GM21390 (cell line): ENCODE measurements at regions not wholly inside any gene's neighbourhood (a gene's known extent, or its start where the extent isn't known, plus 50 kb on each side); places are given as distances from the start of the nearest gene placed in this dataset.

Experiments
- ATAC-seq: cut with Tn5 transposase; IDR thresholded peaks from one replicate; pipeline ENCODE4 v1.9.1; 2021; ENCODE audit not compliant: unreplicated experiment

DNA sequence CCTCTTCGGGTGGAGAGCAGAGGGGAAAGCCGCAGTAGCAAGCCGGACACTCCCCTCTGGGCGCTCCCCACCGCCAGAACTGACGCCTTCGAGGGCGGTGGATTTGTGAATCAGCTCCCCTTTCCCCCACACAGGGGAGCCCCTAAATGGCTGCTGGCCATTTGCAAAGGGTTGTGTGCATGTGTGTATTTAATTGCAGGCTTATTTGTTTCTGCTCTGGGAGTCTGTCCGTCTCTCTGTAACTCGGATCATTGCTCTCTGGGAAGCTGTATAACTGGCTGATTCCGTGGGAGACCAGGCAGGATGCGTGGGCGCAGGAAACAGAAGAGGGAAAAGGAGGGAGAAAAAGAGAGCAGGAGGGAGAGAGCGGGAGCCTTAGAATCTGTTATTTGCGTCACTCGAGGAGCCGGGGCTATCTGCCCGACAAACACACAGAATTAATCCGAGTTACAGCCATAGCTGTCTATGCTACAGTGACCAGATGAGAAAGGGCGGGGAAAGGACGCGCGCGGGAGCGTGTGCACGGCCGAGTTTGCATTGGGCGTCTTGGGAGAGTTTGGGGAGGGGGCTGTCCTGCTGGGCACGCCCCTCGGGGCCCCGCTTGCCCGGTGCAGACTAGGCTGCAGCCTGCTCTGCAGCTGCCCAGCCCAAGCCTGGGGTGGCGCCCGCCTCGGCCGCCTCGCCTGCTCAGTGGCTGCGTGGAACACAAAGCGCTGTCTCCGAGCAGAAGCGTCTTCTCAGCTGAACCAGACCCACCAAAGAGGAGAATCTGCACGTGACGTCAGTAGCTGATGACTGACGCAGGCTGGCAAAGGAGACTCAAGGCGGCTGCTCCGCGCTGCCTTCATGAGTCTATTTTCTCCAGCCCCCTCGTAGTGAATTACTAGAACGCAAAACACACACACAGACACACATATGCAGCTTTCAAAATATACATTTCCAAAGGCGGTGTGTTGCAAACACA is 105.3 kb upstream of the HSD17B12 start:
- ATAC-seq = no peak

DNA sequence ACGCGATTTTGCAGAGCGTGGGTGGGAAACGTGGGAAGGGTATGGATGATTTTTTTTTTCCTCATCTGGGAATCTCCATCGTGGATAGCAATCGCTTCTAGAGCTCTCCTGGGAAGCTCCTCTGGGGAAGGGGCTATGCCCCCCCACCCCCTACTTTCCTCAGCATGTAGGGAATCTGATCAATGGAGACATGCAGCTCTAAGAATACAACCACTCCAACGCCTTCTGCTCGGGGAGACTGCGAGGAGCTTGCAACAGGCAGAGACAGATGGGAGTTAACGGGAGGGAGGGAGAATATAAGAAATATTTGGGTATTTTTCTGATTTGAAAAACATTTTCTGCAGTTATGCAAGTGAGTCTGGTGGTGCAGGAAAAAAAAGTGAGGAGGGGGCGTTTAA is 104.6 kb upstream of the HSD17B12 start:
- no peak for ATAC-seq

DNA sequence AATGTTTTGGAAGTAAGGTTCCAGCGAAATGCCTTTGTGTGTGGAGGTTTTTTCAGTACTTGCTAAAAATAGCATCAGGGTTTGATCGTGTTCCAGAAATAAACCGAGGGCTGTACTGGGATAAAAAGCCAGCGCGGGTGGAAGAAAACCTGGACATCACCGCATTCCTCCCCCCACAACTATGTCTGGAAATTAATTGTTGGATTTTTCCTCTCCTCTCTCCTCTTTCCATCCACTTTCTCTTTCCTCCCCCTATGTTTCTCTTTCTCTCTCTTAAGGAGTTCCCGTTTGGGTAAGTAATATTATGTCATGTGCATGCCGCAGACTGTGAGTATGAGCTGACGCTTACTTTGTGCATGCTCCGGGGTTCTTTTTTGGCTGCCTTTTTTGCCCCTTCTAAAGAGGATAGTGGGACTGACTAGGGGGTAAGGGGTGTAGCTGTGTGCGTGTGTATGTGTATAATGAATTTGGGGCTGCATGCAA is 104.2 kb upstream of the HSD17B12 start:
- ATAC-seq = no peak

DNA sequence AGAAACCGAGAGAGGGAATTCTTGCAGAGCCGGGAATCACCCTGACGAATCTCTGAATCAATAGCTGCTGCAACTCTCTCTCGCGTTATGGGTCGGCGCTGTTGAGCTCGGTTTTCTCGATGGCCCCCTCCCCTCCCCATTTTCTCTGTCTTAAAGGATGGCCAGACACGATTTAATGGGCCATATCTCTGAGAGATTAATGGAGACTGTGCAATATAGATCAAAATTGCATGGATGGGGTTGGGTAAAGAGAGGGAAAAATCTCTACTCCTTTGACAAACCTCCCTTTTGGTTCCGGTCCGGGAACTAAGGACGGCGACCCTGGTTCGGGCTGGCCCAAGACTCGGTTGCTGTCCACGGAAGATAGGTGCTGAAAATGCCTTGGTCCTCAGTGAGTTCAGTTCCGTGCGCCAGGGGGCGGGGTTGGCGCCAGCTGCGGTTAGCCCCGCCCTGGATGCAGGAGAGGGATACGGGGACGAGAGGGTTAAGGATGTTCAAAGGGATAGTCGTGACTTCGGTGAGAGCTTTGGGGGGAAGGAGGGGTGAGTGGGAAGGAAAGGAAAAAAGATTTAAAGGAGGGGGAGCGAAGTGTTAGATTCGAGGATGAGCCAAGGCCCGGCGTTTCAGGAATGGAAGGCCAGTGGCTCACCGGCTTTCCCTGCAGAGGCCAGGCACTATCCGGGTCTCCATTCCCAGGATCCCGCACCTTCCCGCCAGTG is 103.6 kb upstream of the HSD17B12 start:
- ATAC-seq = no peak

DNA sequence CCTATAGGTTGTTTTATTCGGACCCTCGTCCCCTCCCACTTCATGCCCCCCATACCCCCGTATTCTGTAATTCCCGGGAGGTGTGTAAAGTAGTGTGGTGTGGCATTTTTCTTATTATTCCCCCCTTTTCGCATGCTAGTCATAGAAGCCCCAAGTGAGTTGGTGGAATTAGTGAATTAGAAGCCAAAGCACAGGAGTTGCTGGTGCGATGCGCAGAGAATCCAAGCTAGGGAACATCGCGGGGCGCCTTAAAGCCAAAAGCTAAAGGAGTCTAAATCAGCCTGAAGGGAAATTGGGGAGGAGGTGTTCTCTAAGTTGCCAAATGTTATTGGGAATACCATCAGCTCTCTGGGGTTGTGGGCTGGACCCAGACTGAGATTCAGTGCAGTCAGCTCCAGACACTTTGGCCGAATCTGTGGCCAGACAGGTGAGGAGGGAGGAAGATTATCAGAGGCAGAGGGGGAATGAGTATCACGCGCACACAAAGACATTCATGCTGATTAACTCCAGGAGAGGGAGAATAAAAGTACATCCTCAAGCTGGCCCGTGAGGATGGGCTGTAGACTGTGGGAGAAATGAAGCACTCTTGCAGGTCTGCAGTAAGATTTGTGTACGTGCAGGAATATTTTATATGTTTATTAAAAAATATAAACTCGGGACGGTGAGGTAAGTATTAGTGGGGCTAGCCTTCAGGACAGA is 102.8 kb upstream of the HSD17B12 start:
- ATAC-seq = no peak

DNA sequence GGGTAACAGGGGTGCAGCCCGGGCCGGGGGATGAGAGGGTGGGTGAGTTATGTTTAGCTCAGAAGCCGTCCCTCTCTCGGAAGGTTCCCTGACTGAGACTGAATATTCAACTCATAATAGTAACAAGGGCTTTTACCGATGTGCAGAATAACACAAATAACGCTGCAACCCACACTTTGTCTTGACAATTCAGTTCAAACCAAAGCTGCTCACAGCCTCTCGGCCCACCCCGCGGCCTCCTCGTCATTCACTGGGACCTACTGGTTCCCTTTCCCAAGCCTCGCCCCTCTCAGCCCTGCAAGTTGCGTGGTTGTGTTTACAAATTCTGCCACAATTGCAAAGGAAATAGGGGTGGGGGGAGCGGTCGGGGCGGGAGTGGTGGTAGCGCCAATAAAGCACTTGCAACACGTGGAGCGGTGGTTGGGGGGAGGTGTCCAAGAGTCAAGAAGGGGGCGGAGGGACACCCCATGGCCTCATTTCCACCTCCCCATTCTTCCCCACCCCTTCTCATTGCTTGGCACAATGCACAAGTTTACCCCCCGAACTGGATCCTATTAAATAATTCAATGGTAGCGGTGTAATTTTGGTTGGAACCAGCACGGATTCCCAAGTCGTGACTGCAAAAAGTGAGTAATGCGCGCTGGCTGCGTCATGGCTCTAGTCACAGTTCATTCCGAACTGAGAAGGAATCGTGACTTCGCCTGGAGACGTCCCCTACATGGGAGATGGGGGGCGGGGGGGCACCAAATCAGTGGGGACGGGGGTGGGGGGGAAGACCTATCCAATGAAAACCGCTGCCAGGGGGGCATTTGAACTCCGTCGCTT is 102.0 kb upstream of the HSD17B12 start:
- ATAC-seq = no peak

DNA sequence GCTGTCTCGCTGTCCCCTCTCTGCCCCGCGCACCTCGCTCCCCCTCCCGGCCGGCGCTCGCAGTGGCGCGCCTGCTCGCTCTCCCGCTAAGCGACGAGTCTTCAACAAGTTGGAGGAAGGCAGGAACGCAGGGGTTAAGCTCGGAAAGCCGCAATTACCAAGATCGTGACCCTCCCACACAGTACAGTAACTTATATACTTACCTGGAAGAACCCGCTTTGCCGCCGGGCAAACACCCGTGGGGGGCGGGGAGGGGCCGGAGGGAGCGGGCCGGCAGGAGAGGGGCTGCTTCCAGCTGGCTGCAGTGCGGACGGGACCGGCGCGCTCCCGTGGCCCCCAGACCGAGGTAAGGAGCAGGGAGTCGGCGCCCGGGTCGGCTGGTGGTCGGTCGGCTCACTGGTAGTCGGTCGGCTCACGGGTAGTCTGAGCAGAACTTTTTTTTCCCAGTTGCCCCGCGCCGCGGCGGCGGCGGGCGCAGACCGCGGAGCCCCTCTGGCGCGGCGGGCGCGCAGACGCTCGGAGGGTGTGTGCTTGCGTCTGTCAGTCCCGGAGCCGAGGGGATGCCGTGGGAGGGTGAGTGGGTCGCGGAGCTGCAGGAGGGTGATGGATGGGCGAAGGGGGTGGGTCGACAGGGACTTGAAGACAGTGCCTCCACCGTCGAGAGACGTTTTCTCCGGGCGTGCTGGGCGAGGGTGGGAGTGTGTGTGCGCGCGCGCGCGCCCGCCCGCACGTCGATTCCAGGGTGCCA is 101.2 kb upstream of the HSD17B12 start:
- ATAC-seq = no peak

DNA sequence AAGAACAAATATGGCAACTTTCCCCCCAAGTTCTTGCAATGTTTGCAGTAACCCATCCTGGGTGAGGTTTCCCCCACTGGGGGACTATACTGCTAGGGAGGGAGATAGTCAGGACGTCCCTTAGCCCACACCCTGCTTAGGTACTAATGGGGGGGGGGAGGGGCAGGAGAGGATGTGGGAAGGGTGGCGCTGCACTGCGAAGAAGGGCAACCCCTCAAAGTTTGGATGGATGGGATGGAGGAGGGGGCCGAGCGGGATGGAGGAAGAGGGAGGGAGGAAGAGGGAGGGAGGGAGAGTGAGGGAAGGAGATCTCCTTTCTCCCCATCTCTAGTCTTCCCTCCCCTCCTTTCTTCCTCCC is 100.6 kb upstream of the HSD17B12 start:
- ATAC-seq = no peak

DNA sequence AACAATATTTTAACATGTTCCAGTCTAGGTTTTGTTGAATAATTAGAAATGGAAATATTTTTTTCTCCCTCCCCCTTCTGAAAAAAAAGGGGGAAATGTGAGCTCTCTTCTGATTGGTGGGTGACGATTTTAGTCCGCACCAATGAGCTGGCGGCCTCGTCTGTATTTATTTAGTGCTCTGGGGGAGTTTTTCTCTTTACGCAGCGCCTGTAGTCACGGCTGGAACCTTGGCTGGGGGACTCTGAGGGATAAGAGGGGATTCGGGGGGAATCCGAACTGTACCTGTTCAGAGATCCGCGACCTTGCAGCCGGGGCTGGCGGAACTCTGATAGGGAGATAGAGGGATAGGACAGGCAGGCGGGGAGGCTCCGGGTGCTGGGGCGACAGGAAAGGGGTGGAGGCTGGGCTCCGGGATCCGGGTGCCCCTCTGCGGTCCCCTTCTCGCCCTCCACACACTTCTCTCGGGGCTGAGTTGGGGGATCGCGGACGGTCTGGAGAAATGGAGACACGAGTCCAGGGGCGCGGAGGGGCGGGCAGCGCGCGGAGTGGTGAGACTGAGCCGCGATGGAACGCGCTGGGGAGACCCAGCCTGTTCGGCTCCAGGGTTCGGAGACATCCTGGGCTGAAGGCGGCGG is 99.7 kb upstream of the HSD17B12 start:
- ATAC-seq = no peak

DNA sequence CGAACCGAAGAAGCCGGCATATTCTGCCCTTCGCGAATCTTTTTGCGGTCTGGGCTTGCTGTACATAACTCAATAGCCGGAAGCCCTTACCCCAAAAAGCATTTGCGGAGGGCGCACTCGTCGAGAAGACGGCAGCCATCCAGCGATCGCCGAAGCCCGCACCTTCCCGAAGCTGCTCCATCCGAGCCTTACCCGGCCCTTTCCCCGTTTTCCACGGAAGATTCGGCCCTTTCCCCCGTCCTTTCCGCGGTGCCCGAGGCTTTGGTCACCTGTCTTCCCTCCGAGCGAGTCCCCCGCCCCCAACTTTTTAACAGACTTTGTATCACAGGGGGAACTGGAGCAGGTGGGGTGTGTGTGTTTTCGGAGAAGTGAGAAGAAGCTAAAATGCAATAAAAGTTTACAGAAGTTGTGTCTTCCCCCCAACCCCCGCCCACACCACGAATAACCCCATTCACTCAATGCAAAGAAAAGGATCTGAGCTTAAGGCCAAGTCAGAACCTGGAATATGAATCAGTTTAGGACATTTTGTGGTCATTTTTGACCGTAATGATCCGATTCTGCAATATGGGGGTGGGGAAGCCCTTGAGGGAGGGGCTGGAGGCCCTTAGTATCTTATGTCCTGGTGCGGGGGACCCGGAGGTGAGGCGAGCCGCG is 99.0 kb upstream of the HSD17B12 start:
- no peak for ATAC-seq

DNA sequence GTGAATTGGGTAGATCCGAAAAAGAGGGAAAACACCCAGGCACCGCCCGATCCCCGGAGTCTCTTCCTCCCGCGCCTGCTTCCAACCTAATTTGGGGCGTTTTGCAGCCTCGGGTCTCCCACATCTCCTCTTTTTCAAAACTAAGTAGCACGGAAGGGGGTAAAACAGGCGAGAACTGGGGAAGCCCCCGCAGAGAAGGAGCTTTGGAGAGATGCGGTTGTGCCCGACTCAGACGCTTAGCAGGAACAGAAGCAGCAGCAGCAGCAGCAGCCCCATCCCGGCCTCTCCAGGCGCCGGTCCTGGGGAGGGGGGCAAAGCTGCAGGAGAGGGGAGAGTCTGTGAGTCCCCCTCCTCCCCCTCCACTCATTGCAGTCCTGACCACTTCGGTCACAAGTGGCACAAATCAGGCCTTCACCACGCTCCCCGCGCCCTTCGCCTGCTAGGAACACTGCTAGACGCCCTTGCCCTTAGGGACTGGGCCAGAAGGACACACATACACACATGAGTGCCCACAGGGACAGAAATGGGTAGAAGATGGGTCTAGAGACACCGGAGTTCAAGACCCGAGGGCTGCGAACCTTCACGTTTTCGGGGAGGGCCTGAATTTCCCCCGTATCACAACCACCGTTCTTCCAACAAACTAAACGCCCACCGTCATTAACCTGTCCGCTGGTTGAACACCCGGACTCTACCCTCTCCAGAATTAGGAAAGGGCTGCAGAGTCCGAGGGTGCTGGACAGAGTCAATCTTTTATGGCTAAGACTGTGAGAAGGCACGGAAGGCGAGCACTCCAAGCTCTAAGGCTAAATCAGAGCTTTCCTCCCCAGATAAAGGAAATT is 98.3 kb upstream of the HSD17B12 start:
- no peak for ATAC-seq

DNA sequence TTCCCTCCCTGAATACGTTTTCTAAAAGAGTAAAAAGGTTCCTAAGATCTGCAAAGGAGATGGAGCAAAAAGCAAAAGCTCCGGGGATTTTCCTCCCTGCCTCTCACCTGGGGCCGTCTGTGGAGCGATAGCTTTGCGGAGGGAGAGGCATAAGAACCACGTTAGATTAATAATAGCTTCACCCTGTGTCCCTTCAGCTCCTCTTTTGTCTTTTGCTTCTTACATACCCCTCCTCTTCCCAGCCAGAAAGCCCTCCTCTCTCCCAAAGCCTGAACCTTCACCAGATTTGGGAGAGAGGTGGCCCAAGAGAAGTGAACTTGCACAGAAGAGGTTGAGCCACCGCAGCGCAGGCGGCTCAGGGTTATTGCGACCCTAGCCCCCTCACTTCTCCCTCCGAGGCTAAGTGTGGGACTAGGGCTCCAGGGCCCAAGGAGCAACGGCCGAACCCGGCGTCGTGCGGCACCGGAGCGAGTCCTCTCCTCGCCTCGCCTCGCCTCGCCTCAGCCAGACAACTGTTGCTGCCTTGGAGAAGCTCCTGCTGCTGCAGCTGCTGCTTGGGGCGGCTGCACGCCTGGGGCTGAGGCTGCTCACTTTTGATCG is 97.6 kb upstream of the HSD17B12 start:
- ATAC-seq = no peak

DNA sequence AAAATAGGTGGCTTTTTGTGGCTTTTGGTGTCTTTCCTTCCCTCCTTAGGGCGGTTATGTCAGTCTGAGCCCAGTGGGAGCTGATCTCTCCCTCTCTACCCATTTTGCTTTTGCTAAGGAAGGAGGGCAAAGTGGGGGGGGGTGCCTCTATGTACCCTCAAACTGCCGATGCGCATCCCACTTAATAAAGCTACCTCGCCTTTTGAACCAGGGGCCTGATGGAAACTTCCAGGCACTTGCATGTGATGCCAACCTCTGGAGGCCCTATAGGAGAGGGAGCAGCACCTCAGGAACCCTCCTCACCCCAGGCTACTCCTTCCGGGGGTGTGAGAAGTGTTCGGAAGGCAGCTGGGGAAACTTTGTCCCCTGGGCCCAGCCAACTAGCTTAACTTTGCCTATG is 97.0 kb upstream of the HSD17B12 start:
- ATAC-seq = no peak

DNA sequence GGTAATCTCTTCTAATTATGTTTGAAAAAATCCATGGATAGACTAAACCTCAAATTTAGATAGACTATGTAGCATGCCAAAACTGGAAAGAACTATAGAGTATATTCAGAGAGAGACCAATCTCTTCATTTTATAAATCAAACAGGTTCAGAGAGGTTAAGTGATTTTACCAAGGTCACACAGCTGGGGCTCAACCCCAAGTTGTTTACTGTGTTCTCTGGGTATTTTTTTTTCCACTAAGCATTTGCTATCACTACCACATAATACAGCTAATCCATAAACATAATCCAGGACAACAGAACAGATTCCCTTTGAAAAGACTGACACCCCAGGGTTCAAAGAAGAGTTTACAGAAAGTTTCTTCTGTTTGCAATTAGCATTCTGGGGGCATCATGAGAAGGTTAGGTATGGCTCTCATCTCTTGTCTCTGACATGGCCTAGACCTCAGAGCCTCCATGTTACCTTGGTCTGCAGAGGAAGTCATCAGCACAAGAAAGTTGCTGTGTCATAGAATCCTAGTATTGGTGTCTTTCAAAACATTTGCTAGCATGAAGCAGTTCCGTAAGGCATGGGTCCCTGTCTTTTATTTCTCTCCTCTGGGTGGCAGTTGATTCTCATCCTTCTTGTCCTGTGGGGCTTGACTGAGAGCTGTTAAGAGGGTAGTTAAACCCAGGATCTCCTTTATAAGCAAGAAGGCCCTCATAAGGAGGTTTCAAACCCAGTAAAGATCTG is 94.5 kb upstream of the HSD17B12 start:
- ATAC-seq = no peak

DNA sequence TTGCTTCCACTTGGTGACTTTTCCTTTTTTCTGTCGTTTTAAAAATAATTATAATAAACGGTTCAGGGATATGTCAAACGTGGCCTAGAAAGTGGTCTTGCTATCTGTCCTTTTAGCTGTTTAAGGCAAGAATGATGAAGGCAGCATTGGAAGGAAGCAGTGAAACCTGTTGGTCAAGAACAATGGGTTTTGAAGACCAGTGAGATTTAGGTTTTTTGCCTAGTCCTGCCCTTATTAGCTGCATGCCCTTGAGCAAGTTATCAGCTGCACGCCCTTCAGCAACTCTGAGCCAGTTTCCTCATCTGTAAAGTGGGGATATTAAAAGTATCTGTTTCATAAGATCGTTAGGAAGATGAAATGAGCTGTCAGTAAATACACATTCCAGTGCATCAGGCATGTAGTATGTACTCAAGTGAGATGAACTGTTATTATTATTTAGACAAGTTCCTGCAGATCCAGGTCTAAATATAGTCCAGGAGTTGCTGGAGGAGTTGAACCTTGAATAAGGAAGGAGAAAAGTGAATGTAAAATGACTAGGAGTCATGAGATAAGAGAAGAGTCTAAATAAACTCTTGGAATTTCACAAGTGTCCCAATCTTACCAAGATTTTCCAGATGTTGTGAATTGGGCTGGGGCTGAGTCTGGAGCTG is 90.8 kb upstream of the HSD17B12 start:
- ATAC-seq = no peak

DNA sequence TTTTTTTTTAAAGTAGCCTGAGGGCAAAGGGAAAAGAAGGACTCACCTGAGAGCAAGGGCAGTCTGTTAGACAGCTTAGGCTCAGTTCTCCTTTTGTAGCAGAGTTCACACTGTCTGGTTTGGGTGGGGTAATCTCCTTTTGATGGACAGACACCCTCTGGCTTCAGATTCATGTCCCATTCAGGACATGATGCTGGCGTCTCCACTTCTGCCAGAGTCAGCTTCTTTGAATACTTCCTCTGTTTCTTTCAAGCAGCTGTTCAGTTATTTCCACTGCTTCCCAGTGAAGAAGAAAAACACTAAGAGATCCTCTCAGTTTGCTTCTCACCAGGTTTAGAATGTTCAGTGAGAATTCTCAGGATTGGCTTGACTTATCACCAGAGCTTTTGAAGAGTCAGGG is 79.0 kb upstream of the HSD17B12 start:
- ATAC-seq = no peak

DNA sequence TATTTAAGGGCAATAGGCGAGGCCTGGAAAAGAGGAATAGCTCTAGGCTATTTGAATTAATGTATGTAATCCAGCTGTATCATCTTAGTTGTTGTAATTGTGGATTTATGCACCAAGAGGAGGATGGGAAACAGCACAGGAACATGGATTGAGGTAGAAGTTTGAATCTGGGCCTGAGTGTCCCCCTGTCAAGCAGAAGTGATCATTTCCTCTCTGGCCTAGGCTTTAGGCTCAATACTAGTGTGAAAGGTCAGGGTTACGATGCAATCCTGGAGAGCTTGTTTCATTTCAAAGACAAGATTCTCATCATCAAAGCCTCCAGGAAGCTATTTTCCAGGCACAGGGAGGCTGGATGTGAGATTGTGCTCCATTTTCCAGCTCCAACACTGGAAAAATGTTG is 77.9 kb upstream of the HSD17B12 start:
- no peak for ATAC-seq
